CD8-positive, alpha-beta memory T cell (primary cell): ENCODE measurements at regions not wholly inside any gene's neighbourhood (a gene's known extent, or its start where the extent isn't known, plus 50 kb on each side); places are given as distances from the start of the nearest gene placed in this dataset.
"Not testable (repeated sequence)": the region's sequence is repeated elsewhere in the genome, so short reads cannot be mapped to it uniquely, and the experiment has no call there.

Experiments used
- CTCF ChIA-PET: fragments of 350-600 bp; sonication (Branson Sonifier 250); formaldehyde crosslinking; loops from one replicate; lab custom pipeline; 2021; ENCODE audit warnings: antibody characterized with exemption; lab: Charles Lee
- POLR2A ChIA-PET: fragments of 350-600 bp; sonication (Branson Sonifier 250); formaldehyde crosslinking; loops from one replicate; lab custom pipeline; 2021; ENCODE audit warnings: antibody characterized with exemption; lab: Charles Lee
- DNase-seq, 5 donors: peaks; one replicate each; pipeline versions ENCODE4 v3.0.0 to v3.0.0-alpha.2; 2020 to 2022; ENCODE audit warnings: mixed read lengths in 1 of 5
- H3K27ac ChIP-seq: one replicate; pipeline ENCODE4 v1.7.0; 2013; ENCODE audit warnings: low read depth, mild to moderate bottlenecking, low read length, moderate library complexity
- H3K27me3 ChIP-seq: 2 replicates; pipeline ENCODE4 v1.7.0; 2013; ENCODE audit warnings: low read length, mild to moderate bottlenecking; ENCODE audit not compliant: insufficient read depth, poor library complexity, severe bottlenecking
- H3K36me3 ChIP-seq: 2 replicates; pipeline ENCODE4 v1.7.0; 2013; ENCODE audit warnings: mild to moderate bottlenecking, low read length, moderate library complexity; ENCODE audit not compliant: insufficient read depth
- H3K4me1 ChIP-seq: 2 replicates; pipeline ENCODE4 v1.7.0; 2013; ENCODE audit warnings: mild to moderate bottlenecking, low read length, moderate library complexity; ENCODE audit not compliant: insufficient read depth
- H3K4me3 ChIP-seq: 2 replicates; pipeline ENCODE4 v1.7.0; 2013; ENCODE audit warnings: mild to moderate bottlenecking, low read length
- H3K9me3 ChIP-seq: 2 replicates; pipeline ENCODE4 v1.7.0; 2013; ENCODE audit warnings: mild to moderate bottlenecking, low read length
- H3K27ac Mint-ChIP-seq, 8 donors: one replicate each; pipeline ENCODE4 v1.8.0; 2020 to 2021; ENCODE audit warnings: mixed read lengths in 8 of 8, mild to moderate bottlenecking in 6 of 8, inconsistent platforms in 3 of 8, moderate library complexity in 3 of 8
- H3K27me3 Mint-ChIP-seq, 2 donors: one replicate each; pipeline ENCODE4 v1.8.0; 2020 to 2021; ENCODE audit warnings: mixed read lengths in 2 of 2, mild to moderate bottlenecking in 1 of 2, moderate library complexity in 1 of 2
- H3K36me3 Mint-ChIP-seq, 3 donors: one replicate each; pipeline ENCODE4 v1.8.0; 2020 to 2021; ENCODE audit warnings: mixed read lengths in 3 of 3, inconsistent platforms in 1 of 3, mild to moderate bottlenecking in 1 of 3
- H3K4me1 Mint-ChIP-seq, 3 donors: one replicate each; pipeline ENCODE4 v1.8.0; 2020 to 2021; ENCODE audit warnings: mixed read lengths in 3 of 3, inconsistent platforms in 1 of 3, mild to moderate bottlenecking in 1 of 3
- H3K4me3 Mint-ChIP-seq, 7 donors: one replicate each; pipeline ENCODE4 v1.8.0; 2020 to 2021; ENCODE audit warnings: mixed read lengths in 7 of 7, mild to moderate bottlenecking in 6 of 7, moderate library complexity in 4 of 7, inconsistent platforms in 2 of 7
- H3K9me3 Mint-ChIP-seq, 5 donors: one replicate each; pipeline ENCODE4 v1.8.0; 2020 to 2022; ENCODE audit warnings: mixed read lengths in 5 of 5, mild to moderate bottlenecking in 3 of 5, moderate library complexity in 2 of 5, inconsistent platforms in 1 of 5

GRCh38 chr6:138674444-138674843 is 99.1 kb upstream of the CCDC28A start:
- H3K27ac ChIP-seq, H3K9me3 ChIP-seq, CTCF ChIA-PET, H3K4me3 ChIP-seq, H3K36me3 ChIP-seq, H3K27me3 ChIP-seq, H3K36me3 Mint-ChIP-seq, H3K4me1 Mint-ChIP-seq, H3K4me3 Mint-ChIP-seq, DNase-seq, H3K4me1 ChIP-seq, POLR2A ChIA-PET, H3K9me3 Mint-ChIP-seq, H3K27ac Mint-ChIP-seq: not testable (repeated sequence)
- H3K27me3 Mint-ChIP-seq = peaks cover 2 to 15% of the 10 kb centered on the region in 2 donors

GRCh38 chr6:138677538-138677937 is 96.0 kb upstream of the CCDC28A start:
- no peak overlapping the region for H3K27ac Mint-ChIP-seq
- H3K27me3 Mint-ChIP-seq = peaks cover 2 to 28% of the 10 kb centered on the region in 2 donors
- no peak overlapping the region for H3K27ac ChIP-seq
- POLR2A ChIA-PET = no interaction called here
- H3K9me3 ChIP-seq = no peaks in the 10 kb centered on the region
- H3K36me3 ChIP-seq = no peaks in the 10 kb centered on the region
- CTCF ChIA-PET = no interaction called here
- H3K4me3 ChIP-seq = no peak overlapping the region
- H3K36me3 Mint-ChIP-seq = no peaks in the 10 kb centered on the region
- H3K4me1 Mint-ChIP-seq = no peaks in the 10 kb centered on the region
- no peaks in the 10 kb centered on the region for H3K27me3 ChIP-seq
- DNase-seq = no peak
- H3K9me3 Mint-ChIP-seq = no peaks in the 10 kb centered on the region
- H3K4me1 ChIP-seq = no peaks in the 10 kb centered on the region
- no peak overlapping the region for H3K4me3 Mint-ChIP-seq

- no peak for DNase-seq
- H3K9me3 Mint-ChIP-seq = no peaks in the 10 kb centered on the region
- peaks cover 2 to 28% of the 10 kb centered on the region in 2 donors for H3K27me3 Mint-ChIP-seq
- Histone ChIP-seq H3K4me3 (no peak overlapping the region), H3K4me1 (no peaks in the 10 kb centered on the region), H3K27ac (no peak overlapping the region), H3K9me3 (no peaks in the 10 kb centered on the region), H3K27me3 (no peaks in the 10 kb centered on the region), H3K36me3 (no peaks in the 10 kb centered on the region)
- no peak overlapping the region for H3K27ac Mint-ChIP-seq
- ChIA-PET POLR2A (no interaction called here), CTCF (no interaction called here)
- no peak overlapping the region for H3K4me3 Mint-ChIP-seq
- no peaks in the 10 kb centered on the region for H3K36me3 Mint-ChIP-seq
- no peaks in the 10 kb centered on the region for H3K4me1 Mint-ChIP-seq
These were observed 95.4 kb upstream of the CCDC28A start for GRCh38 chr6:138678168-138678567.

GRCh38 chr6:138680085-138680484 is 93.5 kb upstream of the CCDC28A start:
- H3K27ac Mint-ChIP-seq = no peak overlapping the region

GRCh38 chr6:138681627-138682026 is 91.9 kb upstream of the CCDC28A start:
- no peak overlapping the region for H3K4me3 ChIP-seq
- no peaks in the 10 kb centered on the region for H3K36me3 Mint-ChIP-seq
- H3K36me3 ChIP-seq = no peaks in the 10 kb centered on the region
- peaks cover 0 to 31% of the 10 kb centered on the region in 2 donors for H3K27me3 Mint-ChIP-seq
- H3K9me3 Mint-ChIP-seq = no peaks in the 10 kb centered on the region
- H3K27ac Mint-ChIP-seq = no peak overlapping the region
- H3K4me1 ChIP-seq = no peaks in the 10 kb centered on the region
- H3K9me3 ChIP-seq = no peaks in the 10 kb centered on the region
- H3K27ac ChIP-seq = no peak overlapping the region
- no peaks in the 10 kb centered on the region for H3K4me1 Mint-ChIP-seq
- ChIA-PET CTCF (interaction anchor here (1.6 kb wide), 1 partner anchor 11 kb away, joined by 4 read pairs; no protein-coding TSS in a partner anchor), POLR2A (no interaction called here)
- DNase-seq = no peak
- H3K4me3 Mint-ChIP-seq = no peak overlapping the region
- no peaks in the 10 kb centered on the region for H3K27me3 ChIP-seq

More at GRCh38 chr6:138680085-138680484, 93.5 kb upstream of the CCDC28A start:
- Histone ChIP-seq H3K4me1 (no peaks in the 10 kb centered on the region), H3K9me3 (no peaks in the 10 kb centered on the region), H3K27ac (no peak overlapping the region), H3K36me3 (no peaks in the 10 kb centered on the region), H3K27me3 (no peaks in the 10 kb centered on the region), H3K4me3 (no peak overlapping the region)
- CTCF ChIA-PET = interaction anchor here (0.8 kb wide), 1 partner anchor 9 kb away, joined by 3 read pairs; no protein-coding TSS in a partner anchor
- Mint-ChIP-seq H3K4me1 (no peaks in the 10 kb centered on the region), H3K9me3 (no peaks in the 10 kb centered on the region), H3K36me3 (no peaks in the 10 kb centered on the region), H3K27me3 (peaks cover 0 to 32% of the 10 kb centered on the region in 2 donors), H3K4me3 (no peak overlapping the region)
- DNase-seq = no peak
- POLR2A ChIA-PET = no interaction called here

- H3K27me3 ChIP-seq = no peaks in the 10 kb centered on the region
- H3K36me3 ChIP-seq = no peaks in the 10 kb centered on the region
- no peak overlapping the region for H3K27ac ChIP-seq
- H3K9me3 Mint-ChIP-seq = no peaks in the 10 kb centered on the region
- H3K4me3 ChIP-seq = no peak overlapping the region
- no peaks in the 10 kb centered on the region for H3K36me3 Mint-ChIP-seq
- POLR2A ChIA-PET = no interaction called here
- no peaks in the 10 kb centered on the region for H3K4me1 Mint-ChIP-seq
- DNase-seq = no peak
- H3K4me3 Mint-ChIP-seq = no peak overlapping the region
- no peaks in the 10 kb centered on the region for H3K4me1 ChIP-seq
- peaks cover 0 to 27% of the 10 kb centered on the region in 2 donors for H3K27me3 Mint-ChIP-seq
- no peak overlapping the region for H3K27ac Mint-ChIP-seq
- CTCF ChIA-PET = interaction anchor here (1.6 kb wide), 1 partner anchor 10 kb away, joined by 4 read pairs; no protein-coding TSS in a partner anchor
- H3K9me3 ChIP-seq = no peaks in the 10 kb centered on the region
These were observed 90.7 kb upstream of the CCDC28A start for GRCh38 chr6:138682704-138683527.

- Histone ChIP-seq H3K27me3 (no peaks in the 10 kb centered on the region), H3K27ac (no peak overlapping the region), H3K4me1 (no peaks in the 10 kb centered on the region), H3K36me3 (no peaks in the 10 kb centered on the region), H3K4me3 (no peak overlapping the region), H3K9me3 (no peaks in the 10 kb centered on the region)
- DNase-seq = no peak
- Mint-ChIP-seq H3K27me3 (peaks cover 0 to 19% of the 10 kb centered on the region in 2 donors), H3K9me3 (no peaks in the 10 kb centered on the region), H3K27ac (no peak overlapping the region), H3K36me3 (no peaks in the 10 kb centered on the region), H3K4me3 (no peak overlapping the region), H3K4me1 (no peaks in the 10 kb centered on the region)
- CTCF ChIA-PET = no interaction called here
- POLR2A ChIA-PET = no interaction called here
These were observed 88.3 kb upstream of the CCDC28A start for GRCh38 chr6:138685257-138685656.

- H3K9me3 Mint-ChIP-seq = no peaks in the 10 kb centered on the region
- no peak for DNase-seq
- H3K36me3 ChIP-seq = no peaks in the 10 kb centered on the region
- no peak overlapping the region for H3K27ac ChIP-seq
- no peaks in the 10 kb centered on the region for H3K9me3 ChIP-seq
- ChIA-PET POLR2A (no interaction called here), CTCF (no interaction called here)
- H3K4me1 Mint-ChIP-seq = no peaks in the 10 kb centered on the region
- no peaks in the 10 kb centered on the region for H3K36me3 Mint-ChIP-seq
- no peak overlapping the region for H3K4me3 Mint-ChIP-seq
- peaks cover 0 to 19% of the 10 kb centered on the region in 2 donors for H3K27me3 Mint-ChIP-seq
- no peaks in the 10 kb centered on the region for H3K4me1 ChIP-seq
- H3K27ac Mint-ChIP-seq = no peak overlapping the region
- no peaks in the 10 kb centered on the region for H3K27me3 ChIP-seq
- no peak overlapping the region for H3K4me3 ChIP-seq
These were observed 87.8 kb upstream of the CCDC28A start for GRCh38 chr6:138685781-138686180.
